Activated T-cell treated with anti-CD3 and anti-CD28 coated beads for 48 hours (primary cell): ENCODE measurements at regions not wholly inside any gene's neighbourhood (a gene's known extent, or its start where the extent isn't known, plus 50 kb on each side); places are given as distances from the start of the nearest gene placed in this dataset.

Experiments used
- DNase-seq: peaks from one replicate; pipeline ENCODE4 v3.0.0-alpha.2; 2020; ENCODE audit warnings: low read depth

DNA sequence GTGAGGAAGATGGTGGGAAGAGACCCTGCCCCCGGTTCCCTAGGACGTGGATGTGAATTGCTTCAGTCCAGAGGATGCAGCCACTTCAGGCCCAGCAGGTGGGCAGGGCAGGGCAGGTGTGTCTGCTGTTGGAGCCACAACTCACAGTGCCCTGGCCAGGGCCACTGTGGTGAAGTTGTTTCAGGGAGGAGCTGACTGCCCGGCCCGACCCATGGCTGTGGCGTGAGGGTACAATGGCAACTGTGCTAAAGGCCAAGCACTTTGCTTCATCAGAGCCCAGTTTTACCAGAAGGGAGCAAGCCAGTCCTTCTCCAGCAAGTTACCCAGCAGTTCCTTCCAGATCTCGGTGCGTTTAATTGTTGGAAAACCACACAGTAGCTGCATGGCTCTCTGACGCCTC, 1174.4 kb downstream of the BRD1 start:
- DNase-seq, result no peak

DNA sequence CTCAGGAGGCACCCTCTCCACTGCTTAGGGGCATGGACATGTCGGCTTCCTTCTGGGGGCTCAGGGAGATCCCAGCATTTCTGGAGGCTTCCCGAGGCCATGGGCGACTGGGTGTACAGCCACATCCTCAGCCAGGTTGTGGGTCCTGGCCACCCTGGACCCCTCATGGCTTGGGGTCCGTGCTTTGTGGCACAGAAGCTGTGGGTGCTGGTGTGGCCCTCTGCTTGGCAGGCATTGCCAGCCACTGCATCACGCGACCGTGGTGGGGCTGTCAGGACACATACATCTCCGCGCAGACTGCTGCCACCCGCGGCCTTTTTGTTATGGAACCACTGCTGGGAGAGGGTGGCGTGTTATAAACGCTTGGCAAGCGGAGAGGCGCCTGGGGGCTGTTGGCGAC, 1174.9 kb downstream of the BRD1 start:
- DNase-seq, result no peak

DNA sequence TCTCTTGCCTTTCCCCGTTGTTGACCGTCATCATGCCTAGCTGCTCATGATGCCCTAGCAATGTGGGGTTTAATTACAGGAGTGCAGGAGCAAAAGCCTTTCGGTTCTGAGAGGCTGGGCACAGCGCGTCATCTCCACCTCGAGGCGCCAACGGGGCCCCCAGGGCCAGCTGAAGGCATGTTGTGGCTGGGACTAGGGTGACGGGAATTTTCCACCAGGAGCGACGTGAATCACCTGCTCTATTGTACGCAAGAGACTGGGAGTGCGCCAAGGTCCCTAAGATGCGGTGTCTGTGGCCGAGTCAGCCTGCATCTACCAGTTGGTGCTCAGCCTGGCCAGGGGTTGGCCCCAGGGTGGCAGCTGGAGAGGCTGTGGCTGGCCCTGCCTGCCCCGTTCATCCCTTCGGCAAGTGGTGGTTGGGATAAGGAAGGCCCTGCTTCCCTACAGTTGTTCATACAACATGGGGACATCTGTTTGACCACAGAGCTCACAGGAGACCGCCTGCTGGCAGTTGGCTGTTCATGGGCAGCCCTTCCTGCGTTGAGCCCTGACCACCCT, 1175.6 kb downstream of the BRD1 start:
- DNase-seq, result no peak

DNA sequence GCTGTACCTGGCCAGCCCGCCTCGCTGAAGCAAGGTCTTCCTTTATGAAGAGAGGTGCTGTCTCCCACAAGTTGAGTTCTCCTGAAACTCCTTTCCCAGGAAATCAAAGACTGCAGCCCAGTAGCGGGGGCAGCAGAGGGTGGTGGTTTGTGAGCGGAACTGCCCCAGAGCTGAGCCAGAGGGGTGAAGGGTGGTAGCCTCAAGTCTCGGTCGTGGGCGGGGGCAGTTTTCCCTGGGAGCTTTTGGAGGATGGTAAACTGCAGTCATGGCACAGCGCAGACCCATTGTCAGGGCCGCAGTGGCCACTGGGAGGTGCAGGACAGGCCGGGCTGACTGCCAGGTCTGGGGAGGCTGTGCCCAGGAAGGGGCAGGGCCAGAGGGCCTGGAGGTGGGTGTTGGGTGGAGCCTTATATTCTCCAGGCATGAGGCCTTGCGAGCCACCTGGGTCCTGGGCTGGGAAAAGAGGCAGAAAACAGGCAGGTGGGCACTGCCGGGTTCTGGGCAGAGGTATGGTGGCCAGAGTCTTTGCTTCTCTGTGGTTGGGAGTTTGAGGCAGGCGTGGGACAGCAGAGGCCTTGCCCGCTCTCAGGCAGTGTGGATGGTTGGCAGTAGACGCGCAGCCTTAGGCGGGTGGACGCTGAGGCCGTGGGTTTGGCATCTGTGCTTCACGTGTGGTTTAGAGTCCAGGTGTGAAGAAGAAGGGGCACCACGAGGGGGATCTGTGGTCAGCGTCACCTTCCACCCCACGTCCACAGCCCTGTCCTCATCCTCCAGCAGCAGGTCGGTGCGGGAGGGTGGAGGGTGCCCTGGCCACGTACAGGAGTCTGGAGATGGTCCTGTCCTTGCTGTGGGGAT, 1176.4 kb downstream of the BRD1 start:
- no peak for DNase-seq

DNA sequence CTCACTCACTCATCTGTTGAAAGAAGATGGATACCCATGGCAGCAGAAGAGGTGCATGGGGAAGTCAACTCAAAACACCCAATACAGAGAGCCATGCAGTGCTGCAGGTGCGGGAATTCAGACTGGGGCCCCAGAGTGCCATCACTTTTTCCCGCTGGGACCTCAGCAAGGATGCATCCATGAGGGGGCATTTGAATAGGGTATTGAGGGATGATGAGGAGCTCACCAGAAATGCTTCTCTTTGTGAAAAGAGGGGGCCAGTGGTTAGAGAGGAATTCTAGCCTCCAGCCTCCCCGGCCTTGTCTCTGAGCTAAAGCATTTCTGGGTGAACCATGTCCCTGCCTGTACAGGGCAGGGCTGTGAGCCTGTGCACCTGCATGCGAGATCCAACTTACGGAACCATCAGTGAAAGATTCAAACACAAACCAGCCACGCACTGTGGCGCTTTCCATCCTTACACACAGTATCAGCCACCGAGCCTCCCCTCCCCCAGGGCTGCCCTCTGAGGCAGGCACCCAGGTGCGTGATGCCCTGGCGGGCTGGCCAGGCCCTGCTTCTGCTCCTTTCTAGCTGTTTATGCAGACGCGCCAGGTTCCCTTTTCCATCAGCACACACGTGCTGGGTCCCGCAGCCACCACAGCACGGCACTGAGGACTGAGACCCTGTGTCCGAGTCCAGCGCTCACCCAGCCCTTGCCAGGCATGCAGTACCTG, 1177.2 kb downstream of the BRD1 start:
- no peak for DNase-seq

DNA sequence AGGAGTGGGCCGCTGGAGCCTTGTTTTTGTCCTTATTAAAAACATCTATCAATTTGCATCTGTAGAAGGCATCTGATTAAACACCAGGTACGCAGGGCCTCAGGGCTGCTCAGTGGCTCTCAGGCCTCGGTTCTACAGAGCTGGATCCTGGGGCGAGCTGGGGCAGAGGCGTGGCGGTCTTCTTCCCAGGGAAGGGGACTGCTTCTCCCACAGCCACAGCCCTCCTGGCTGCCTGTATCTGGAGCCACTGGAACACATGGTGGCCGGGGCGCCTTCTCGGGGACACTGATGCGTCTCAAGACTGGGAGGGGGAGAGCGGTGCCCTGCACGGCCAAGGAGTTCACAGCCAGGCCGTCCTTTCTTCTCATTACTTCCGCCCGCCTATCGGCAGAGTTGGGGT, 1178.2 kb downstream of the BRD1 start:
- DNase-seq, result no peak

DNA sequence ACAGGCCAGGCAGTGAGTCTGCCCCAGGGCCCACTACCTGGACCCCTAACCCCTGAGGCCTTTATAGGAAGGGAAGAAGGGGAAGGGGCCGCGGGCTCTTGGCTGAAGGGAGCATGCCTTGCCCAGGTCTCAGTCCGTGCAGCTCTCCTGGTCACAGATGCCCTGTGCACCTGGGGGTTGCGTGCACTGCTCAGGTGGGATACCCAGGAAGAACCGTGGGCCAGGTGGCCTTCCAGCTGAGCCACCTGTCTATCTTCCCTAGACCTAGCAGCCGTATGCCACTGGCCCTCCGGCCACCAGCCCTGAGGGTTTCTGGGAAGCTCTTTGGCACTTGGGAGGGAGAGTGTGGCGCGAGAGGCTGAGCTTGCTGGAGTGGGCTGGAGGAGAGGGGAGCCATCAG, 1178.6 kb downstream of the BRD1 start:
- DNase-seq, result no peak

DNA sequence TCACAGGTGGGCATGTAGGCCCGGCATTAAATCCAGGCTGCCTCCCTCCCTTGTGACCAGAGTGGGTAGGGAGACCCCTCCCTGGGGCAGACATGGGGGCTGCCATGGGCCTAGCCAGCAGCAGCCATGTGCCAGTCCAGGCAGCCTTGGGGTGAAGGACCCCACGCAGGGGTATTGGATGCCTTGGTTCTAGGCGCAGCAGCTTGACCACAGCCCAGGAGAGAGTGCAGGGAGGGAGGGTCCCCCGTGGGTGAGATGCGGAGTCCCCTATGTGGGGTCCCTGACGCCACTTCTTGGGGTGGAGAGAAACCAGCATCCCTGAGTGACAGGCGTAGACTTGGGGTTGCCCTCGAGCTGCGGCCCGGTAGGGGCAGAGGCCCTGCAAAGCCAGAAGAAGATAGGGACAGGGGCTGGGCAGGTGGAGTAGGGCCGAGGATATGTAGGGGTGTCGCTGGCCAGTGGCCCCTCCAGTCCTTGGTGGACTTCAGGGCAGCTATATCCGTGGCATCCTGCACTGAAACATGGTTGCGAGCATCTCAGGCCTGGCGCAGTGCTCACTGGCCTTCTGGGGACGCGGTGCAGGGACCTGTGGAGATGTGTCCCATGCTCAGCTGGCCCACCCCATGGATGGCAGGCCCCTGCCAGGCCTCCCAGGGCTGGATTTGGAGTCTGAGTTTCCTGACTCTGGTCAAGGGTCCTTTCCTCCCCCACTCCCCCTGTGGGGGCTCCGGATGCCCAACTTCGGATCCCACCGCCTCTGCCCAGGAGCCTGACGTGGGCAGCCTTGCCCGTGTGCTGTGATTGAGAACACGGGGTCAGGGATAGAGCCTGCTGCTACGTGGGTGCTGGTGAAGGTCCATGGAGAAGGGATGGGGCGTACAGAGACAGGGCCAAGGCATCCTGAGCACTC, 1179.8 kb downstream of the BRD1 start:
- no peak for DNase-seq

DNA sequence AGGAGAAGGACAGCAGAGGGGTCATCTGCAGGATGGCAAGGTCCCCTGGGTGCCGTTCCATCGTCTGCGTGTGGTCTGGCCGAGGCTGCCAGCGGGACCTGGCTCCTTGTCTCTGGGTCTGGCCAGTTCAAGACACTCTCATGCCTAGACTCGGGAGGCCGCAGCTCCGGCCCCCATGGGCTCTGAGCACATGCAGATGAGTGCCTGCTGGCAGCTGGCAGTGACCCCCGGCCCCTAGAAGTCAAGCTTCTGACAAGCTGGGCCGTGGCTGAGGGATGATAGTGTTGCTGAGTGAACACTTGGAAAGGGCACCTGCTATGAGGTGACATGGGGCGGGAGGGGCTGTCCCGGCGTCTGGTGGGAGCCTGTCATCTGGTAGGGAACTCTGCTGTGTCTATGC, 1180.6 kb downstream of the BRD1 start:
- DNase-seq, result no peak

DNA sequence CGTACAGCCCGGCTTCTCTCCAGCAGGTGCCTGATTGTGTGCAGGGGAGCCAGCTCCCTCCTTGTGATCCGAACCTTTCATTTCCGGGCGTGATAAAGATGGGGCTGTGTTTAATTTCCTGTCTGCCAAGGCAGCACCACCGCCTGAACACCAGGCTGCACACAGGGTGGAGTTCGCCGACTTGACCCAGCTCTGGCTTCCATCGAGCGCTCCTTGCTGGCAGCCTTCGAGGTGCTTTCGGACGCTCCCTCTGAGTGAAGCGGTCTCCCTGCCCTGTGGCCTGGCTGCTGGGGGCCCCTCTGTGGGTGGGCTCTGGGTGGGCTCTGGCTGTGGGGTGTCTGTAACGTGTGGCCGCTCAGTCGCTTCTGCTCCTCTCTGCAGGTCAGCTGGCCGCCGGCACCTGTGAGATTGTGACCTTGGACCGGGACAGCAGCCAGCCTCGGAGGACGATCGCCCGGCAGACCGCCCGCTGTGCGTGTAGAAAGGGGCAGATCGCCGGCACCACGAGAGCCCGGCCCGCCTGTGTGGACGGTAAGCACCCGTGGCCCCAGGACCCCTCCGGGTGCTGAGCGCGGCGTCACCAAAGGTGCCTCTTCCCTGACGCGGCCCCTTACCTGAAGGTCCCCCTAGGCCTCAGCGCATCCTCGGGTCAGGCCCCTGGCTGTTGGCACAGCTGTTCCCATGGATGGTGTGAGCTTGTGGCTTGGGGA, 1181.3 kb downstream of the BRD1 start:
- no peak for DNase-seq

DNA sequence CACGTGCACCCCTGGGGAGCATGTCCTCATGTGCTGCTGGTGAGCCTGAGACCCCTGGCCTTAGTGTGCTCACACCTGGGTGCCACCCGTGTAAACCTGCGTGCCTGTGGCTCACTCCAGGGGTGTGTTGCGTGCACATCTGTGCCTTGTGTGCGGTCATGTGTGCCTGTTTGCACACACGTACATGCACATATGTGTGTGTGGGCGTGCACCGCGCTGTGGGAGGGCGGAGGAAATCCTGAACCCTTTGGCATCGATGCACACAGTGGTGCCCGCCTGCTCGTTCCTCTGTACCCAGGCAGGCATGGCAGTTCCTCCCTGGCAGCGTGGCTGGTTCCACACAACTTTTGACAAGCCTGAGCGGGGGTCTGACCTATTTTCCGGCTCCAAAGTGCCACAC, 1181.9 kb downstream of the BRD1 start:
- DNase-seq, result no peak

DNA sequence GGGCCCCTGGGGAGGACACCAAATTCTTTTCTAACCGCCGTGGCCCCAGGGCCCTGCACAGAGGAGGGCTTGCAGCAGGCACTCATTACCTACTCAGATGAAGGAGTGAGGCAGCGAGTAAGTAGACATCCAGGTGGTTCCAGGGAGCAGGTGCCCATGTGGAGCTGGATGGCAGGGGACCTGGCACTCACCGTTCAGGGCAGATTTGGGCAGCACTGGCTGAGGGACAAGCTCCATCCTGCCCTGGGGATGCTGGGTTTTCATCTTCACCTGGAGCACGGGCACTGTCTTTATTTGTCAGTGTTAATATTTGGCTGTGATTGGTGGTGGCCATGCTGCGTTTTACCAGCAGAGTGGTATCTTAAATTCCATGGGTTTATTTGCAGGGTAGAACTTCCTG, 1182.7 kb downstream of the BRD1 start:
- DNase-seq, result no peak

DNA sequence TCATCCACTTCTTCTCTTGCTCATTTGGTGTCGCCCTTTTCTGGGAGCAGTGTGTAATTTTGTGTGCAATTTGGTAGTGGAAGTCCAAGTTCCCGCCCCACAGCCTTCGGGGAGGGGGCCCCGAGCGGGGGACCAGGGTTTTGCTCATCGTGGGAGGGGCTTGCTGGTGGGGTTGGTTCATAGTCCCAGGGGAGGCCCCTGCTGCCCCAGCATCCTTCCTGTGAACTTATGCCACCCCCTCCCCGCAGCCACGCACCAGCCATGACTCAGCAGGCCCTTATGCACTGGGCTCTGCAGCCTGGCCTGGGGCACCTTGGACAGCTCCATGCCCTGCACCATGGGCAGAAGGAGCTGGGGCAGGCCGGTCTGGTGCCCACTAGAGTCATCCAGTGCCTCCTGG, 1183.6 kb downstream of the BRD1 start:
- DNase-seq, result no peak

DNA sequence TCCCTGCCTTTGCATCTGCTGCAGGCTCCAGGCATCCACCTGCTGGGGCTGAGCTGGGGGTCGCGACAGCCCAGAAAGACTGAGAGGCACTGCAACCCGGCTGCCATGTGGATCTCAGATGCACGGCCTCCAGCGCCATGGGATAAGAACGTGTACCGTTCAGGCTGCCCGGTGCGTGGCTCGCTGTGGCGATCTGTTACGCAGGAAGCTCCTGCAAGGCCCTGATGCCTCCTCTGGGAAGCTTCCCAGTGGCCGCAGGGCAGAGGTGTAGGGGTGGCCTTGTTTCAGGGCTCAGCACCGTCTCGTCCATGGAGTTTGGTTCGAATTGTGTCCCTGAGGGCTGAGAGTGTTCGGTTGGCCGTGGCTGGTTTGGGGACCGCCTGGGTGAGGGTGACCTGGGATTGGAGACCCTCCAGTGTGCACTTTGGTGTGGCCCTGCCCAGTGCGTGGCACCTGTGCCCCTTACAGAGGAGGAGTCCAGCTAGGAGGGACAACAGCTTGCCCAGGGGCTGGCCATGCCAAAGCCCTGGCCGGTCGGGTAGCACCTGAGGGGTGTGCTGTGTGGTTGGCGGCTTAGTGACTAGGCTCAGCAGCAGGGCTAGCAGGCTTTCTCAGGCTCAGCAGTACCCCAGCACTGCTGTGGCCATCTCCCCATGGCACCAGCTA, 1184.5 kb downstream of the BRD1 start:
- DNase-seq, result no peak

DNA sequence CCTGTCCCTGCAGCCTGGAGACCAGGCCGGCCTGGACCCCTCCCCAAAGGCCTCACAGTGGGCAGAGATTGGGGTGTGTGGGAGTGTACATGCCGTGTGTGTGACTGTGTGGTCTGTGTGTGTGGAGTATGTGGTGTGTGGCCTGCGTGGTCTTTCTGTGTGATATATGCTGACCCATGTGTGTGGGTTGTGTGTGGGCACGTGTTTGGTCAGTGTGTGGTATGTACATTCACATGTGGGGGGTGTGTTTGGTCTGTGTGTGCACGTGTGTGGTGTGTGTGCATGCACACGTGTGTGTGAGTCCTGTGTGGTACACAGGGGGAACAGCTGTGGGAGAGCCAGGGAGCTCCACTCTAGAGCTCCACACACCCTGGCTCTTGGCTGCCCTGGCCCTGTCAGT, 1185.1 kb downstream of the BRD1 start:
- no peak for DNase-seq

DNA sequence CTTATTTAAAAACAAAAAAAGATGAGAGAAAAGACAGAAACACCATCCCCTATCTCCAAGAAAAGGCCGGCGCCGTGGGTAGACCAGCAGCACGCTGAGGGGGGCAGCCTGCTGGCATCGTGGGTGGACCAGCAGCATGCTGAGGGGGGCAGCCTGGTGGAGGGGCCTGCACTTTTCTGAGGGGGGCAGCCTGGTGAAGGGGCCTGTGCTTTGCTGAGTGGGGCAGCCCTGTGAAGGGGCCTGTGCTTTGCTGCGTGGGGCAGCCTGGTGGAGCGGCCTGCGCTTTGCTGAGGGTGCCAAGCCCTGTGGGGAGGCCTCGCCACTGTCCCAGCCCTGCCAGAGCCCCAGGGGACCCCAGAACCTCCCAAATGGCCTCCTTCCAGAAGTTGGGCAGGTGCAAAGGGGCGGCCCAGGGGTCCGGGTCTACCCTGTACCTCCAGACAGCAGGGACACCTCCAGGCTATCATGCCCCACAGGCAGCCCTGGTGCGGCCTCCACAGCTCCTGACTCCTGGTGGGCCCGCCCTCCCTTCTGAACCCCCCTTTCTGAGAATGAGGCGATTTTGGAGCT, 1185.7 kb downstream of the BRD1 start:
- DNase-seq, result no peak

DNA sequence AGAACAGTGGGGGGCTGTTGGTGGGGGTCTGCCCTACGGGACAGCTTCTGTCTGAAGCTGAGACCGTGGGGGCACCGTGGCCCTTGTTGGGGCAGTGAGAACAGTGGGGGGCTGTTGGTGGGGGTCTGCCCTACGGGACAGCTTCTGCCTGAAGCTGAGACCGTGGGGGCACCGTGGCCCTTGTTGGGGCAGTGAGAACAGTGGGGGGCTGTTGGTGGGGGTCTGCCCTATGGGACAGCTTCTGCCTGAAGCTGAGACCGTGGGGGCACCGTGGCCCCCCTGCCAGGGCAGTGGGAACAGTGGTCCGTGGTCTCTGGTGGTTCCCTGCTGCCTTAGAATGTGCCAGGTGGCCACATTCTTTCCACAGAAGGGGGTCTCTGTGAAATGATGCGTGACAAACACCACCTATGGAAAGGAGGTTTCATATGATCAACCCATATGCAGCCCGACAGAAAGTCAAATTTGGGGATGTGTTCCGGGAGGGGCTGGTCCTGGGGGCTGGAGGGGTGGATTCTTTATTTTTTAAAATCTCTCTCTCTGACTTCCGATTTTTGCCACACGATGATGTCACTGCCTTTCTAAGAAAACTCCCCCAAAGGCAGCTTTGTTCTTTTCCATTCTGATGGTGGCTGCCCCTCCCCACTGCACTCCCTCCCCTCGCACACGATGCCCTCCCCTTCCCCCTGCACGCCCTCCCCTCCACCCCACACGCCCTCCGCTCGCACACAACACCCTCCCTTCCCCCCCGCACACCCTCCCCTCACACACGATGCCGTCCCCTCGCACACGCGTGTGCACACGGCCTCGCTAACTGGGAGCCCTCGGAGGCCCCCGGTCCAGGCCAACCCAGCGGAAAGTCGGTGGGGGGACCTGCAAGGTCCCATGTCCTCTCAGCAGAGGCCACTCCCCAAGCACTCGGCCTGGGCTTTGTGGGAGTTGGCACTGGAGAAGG, 1186.5 kb downstream of the BRD1 start:
- DNase-seq, result no peak

DNA sequence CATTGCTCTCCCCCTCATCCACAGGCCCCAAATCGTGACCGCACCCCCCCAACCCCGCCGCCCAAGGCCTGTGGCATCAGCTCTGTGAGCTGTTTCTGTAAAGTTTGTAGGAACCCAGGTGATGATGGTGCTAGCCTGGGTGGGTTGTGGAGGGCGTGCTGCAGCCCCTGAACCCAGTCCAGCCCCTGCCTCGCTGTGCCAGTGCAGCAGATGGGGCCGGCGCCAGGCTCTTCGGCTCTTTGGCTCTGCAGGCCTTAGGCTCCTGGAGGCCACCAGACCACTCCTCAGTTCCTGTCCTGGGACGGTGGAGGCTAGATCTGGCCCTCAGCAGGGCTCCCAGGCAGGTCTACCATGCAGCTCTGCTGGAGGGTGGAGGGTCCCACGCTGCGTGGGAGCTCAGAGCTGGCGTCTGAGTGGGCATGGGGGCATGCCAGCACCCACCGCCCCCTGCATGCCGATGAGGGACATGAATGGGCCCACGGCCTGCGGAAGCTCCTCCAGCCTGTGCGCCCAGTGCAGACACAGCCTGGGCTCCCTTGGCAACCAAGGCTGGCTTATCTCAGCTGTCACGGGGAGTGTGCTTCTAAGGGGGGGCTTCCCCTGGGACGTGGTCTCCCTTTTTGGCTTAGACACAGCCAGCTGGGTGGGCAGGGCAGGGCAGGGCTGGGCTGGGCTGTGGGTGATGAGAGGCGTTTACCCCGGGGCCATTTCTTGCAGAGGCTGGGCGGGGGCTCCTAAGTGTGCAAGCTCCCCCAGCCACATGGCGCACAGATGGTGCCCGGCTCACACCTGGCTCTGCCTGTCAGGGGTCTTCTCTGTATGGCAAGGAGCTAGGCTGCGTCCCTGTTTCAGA, 1187.6 kb downstream of the BRD1 start:
- DNase-seq, result no peak
